A549 (cell line): ENCODE measurements at regions not wholly inside any gene's neighbourhood (a gene's known extent, or its start where the extent isn't known, plus 50 kb on each side); places are given as distances from the start of the nearest gene placed in this dataset.

Experiments
- ATAC-seq, 2 experiments: fragments of 200-7000 bp in 1 of 2; fragments of >200 bp in 1 of 2; cut with Nextera tagmentation in 1 of 2; cut with Tn5 transposase in 1 of 2; 3 replicates each; pipeline versions ENCODE4 v1.8.0 to v1.9.1; 2018 to 2020; ENCODE audit warnings: mild to moderate bottlenecking in 1 of 2, moderate library complexity in 1 of 2
- CTCF ChIA-PET: fragments of 300-600 bp; sonication (Branson Sonifier 250); formaldehyde crosslinking; extraction: SDS; loops from one replicate; lab custom pipeline; 2021; ENCODE audit warnings: antibody characterized with exemption, inconsistent platforms; lab: Yijun Ruan, JAX
- POLR2A ChIA-PET: fragments of 350-600 bp; formaldehyde crosslinking; extraction: SDS; loops from one replicate; lab custom pipeline; 2021; ENCODE audit warnings: antibody characterized with exemption, inconsistent platforms; lab: Yijun Ruan, JAX
- DNase-seq, 2 experiments: peaks; one replicate each; pipeline versions ENCODE4 v3.0.0 to v3.0.0-alpha.2; 2011 to 2016; ENCODE audit warnings: low read depth in 1 of 2, low spot score in 1 of 2
- FAIRE-seq: peaks from 2 replicates; lab custom pipeline; 2011; peaks lifted over from hg19 to GRCh38; lab: Jason Lieb, UNC
- H3K27ac ChIP-seq, 2 experiments: fragments of >200 bp; sonication (Bioruptor Twin); formaldehyde crosslinking; 3 replicates each; pipeline ENCODE4 v1.5.1; 2016 to 2017
- H3K4me1 ChIP-seq: fragments of >200 bp; sonication (Bioruptor Twin); formaldehyde crosslinking; 3 replicates; pipeline ENCODE4 v1.6.1; 2016
- H3K4me2 ChIP-seq: fragments of >200 bp; sonication (Bioruptor Twin); formaldehyde crosslinking; 3 replicates; pipeline ENCODE4 v1.6.1; 2016
- H3K4me3 ChIP-seq: fragments of >200 bp; sonication (Bioruptor Twin); formaldehyde crosslinking; 3 replicates; pipeline ENCODE4 v1.5.1; 2016
- H3K9me3 ChIP-seq: fragments of >200 bp; sonication (Bioruptor Twin); formaldehyde crosslinking; 3 replicates; pipeline ENCODE4 v1.6.1; 2016
- BHLHE40 ChIP-seq: IDR thresholded peaks from 2 replicates; pipeline ENCODE4 v1.6.1; 2012; ENCODE audit warnings: low read depth, low read length, inconsistent platforms
- CBX2 ChIP-seq: fragments of 200-600 bp; sonication (generic); IDR thresholded peaks from 2 replicates; pipeline ENCODE4 v1.6.1; 2016; ENCODE audit warnings: low read depth, mild to moderate bottlenecking, borderline replicate concordance
- CEBPB ChIP-seq, 2 experiments: fragments of >200 bp in 1 of 2; sonication (Bioruptor Twin) in 1 of 2; formaldehyde crosslinking in 1 of 2; IDR thresholded peaks; 2 replicates each; pipeline ENCODE4 v1.6.1; 2012 to 2016
- CHD4 ChIP-seq: fragments of 200-600 bp; sonication (generic); IDR thresholded peaks from 2 replicates; pipeline ENCODE4 v1.6.1; 2016; ENCODE audit warnings: antibody characterized with exemption, mild to moderate bottlenecking, borderline replicate concordance
- ESRRA ChIP-seq: fragments of 150-350 bp; IDR thresholded peaks from 2 replicates; pipeline ENCODE4 v1.6.1; 2014; ENCODE audit warnings: mild to moderate bottlenecking, low read length, borderline replicate concordance
- HDAC2 ChIP-seq: fragments of 200-600 bp; sonication (generic); IDR thresholded peaks from 2 replicates; pipeline ENCODE4 v1.6.1; 2016
- HEYL ChIP-seq: fragments of 250-450 bp; sonication (Bioruptor Pico); IDR thresholded peaks from 2 replicates; pipeline ENCODE4 v1.8.0; 2021; ENCODE audit warnings: mild to moderate bottlenecking, moderate library complexity
- HOXA7 ChIP-seq: fragments of 250-450 bp; sonication (Bioruptor Pico); IDR thresholded peaks from 2 replicates; pipeline ENCODE4 v1.5.0; 2020; ENCODE audit warnings: mild to moderate bottlenecking, moderate library complexity
- HOXB13 ChIP-seq: fragments of 250-450 bp; sonication (Bioruptor Pico); IDR thresholded peaks from 2 replicates; pipeline ENCODE4 v1.5.0; 2020; ENCODE audit warnings: low read depth, mild to moderate bottlenecking, moderate library complexity
- HOXB5 ChIP-seq: fragments of 250-450 bp; sonication (Bioruptor Pico); IDR thresholded peaks from 2 replicates; pipeline ENCODE4 v1.5.0; 2020; ENCODE audit warnings: mild to moderate bottlenecking, moderate library complexity
- JUN ChIP-seq, 2 experiments: fragments of >200 bp; sonication (Bioruptor Twin); formaldehyde crosslinking; IDR thresholded peaks; 2 replicates in 1 of 2; 3 replicates in 1 of 2; pipeline ENCODE4 v1.6.1; 2016 to 2017
- KDM5A ChIP-seq: fragments of 200-600 bp; sonication (generic); IDR thresholded peaks from 2 replicates; pipeline ENCODE4 v1.6.1; 2016; ENCODE audit warnings: antibody characterized with exemption, mild to moderate bottlenecking
- NFE2L2 ChIP-seq: fragments of 150-350 bp; conservative IDR thresholded peaks from 2 replicates; pipeline ENCODE4 v1.6.1; 2014; ENCODE audit warnings: low read length
- NPAS2 ChIP-seq: fragments of 250-450 bp; sonication (Bioruptor Pico); IDR thresholded peaks from 2 replicates; pipeline ENCODE4 v1.8.0; 2022; ENCODE audit warnings: mild to moderate bottlenecking, moderate library complexity, borderline replicate concordance
- POLR2A ChIP-seq: IDR thresholded peaks from 2 replicates; pipeline ENCODE4 v1.6.1; 2012; ENCODE audit warnings: mild to moderate bottlenecking, low read length
- POLR2AphosphoS2 ChIP-seq: conservative IDR thresholded peaks from 2 replicates; pipeline ENCODE4 v1.6.1; 2012; ENCODE audit warnings: low read length, improper control_type of control experiment, inconsistent platforms
- RAD21 ChIP-seq, 2 experiments: fragments of >200 bp in 1 of 2; sonication (Bioruptor Twin) in 1 of 2; formaldehyde crosslinking in 1 of 2; IDR thresholded peaks in 1 of 2; conservative IDR thresholded peaks in 1 of 2; 2 replicates in 1 of 2; 3 replicates in 1 of 2; pipeline ENCODE4 v1.6.1; 2012 to 2018; ENCODE audit warnings: inconsistent platforms in 1 of 2
- RCOR1 ChIP-seq: fragments of 150-350 bp; IDR thresholded peaks from 2 replicates; pipeline ENCODE4 v1.6.1; 2014; ENCODE audit warnings: antibody characterized with exemption, low read length, low read depth
- SMC3 ChIP-seq: fragments of >200 bp; sonication (Bioruptor Twin); formaldehyde crosslinking; IDR thresholded peaks from 3 replicates; pipeline ENCODE4 v1.6.1; 2018; ENCODE audit warnings: inconsistent platforms
- TFCP2L1 ChIP-seq: fragments of 250-450 bp; sonication (Bioruptor Pico); IDR thresholded peaks from 2 replicates; pipeline ENCODE4 v1.5.0; 2021; ENCODE audit warnings: mild to moderate bottlenecking
- ZFP36 ChIP-seq: fragments of 450-650 bp; IDR thresholded peaks from 2 replicates; pipeline ENCODE4 v1.6.1; 2014; ENCODE audit warnings: borderline replicate concordance; ENCODE audit not compliant: partially characterized antibody
- ZNF302 ChIP-seq: fragments of 250-450 bp; sonication (Bioruptor Pico); IDR thresholded peaks from 2 replicates; pipeline ENCODE4 v1.9.0; 2021; ENCODE audit warnings: inconsistent platforms, mild to moderate bottlenecking, moderate library complexity
- ZSCAN20 ChIP-seq: fragments of 250-450 bp; sonication (Bioruptor Pico); IDR thresholded peaks from 2 replicates; pipeline ENCODE4 v1.8.0; 2022; ENCODE audit warnings: mild to moderate bottlenecking, moderate library complexity
- WGBS: methylation state at CpG from one replicate; pipeline ENCODE4 v1.1.6; 2017; ENCODE audit errors: missing lambda C conversion rate; 5-methylcytosine and 5-hydroxymethylcytosine counted together
- TF ChIP-seq, protein P1 (sequence below): fragments of >200 bp; sonication (Bioruptor Twin); formaldehyde crosslinking; IDR thresholded peaks from 3 replicates; pipeline ENCODE4 v1.5.1; 2016
- TF ChIP-seq, protein P2 (sequence below): fragments of 150-350 bp; IDR thresholded peaks from 2 replicates; pipeline ENCODE4 v1.6.1; 2014; ENCODE audit warnings: low read depth, mild to moderate bottlenecking, low read length
- TF ChIP-seq, protein P3 (sequence below): IDR thresholded peaks from 2 replicates; pipeline ENCODE4 v1.6.1; 2012
- TF ChIP-seq, protein P4 (sequence below): fragments of >200 bp; sonication (Bioruptor Twin); formaldehyde crosslinking; IDR thresholded peaks from 3 replicates; pipeline ENCODE4 v1.6.1; 2016

DNA sequence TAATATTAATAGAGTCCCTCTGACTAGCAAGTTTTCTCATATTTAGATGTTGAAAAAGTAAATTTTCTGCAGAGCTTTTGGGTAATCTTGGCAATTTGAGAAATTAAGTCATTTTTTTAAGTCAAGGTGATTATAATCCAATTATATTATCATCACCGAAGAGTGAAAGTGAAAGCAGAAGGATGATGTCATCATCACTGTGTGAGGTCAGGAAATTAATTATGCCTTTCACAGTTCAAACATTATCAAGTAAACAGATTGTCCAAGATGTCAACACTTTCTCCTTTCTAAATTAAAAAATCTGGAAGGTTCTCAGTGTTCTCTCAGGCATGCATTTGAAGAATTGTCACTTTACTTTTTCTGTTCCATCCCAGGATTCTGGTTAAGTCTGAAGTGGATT, 296.0 kb downstream of the TBX15 start:
- H3K4me3 ChIP-seq: no peak overlapping the region
- no peak for FAIRE-seq
- no peak for TF ChIP-seq ZNF302
- no peak for TF ChIP-seq TFCP2L1 (CRISPR knock-in tag)
- TF ChIP-seq, protein P1, sequence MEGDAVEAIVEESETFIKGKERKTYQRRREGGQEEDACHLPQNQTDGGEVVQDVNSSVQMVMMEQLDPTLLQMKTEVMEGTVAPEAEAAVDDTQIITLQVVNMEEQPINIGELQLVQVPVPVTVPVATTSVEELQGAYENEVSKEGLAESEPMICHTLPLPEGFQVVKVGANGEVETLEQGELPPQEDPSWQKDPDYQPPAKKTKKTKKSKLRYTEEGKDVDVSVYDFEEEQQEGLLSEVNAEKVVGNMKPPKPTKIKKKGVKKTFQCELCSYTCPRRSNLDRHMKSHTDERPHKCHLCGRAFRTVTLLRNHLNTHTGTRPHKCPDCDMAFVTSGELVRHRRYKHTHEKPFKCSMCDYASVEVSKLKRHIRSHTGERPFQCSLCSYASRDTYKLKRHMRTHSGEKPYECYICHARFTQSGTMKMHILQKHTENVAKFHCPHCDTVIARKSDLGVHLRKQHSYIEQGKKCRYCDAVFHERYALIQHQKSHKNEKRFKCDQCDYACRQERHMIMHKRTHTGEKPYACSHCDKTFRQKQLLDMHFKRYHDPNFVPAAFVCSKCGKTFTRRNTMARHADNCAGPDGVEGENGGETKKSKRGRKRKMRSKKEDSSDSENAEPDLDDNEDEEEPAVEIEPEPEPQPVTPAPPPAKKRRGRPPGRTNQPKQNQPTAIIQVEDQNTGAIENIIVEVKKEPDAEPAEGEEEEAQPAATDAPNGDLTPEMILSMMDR: no peak
- TF ChIP-seq, protein P2, sequence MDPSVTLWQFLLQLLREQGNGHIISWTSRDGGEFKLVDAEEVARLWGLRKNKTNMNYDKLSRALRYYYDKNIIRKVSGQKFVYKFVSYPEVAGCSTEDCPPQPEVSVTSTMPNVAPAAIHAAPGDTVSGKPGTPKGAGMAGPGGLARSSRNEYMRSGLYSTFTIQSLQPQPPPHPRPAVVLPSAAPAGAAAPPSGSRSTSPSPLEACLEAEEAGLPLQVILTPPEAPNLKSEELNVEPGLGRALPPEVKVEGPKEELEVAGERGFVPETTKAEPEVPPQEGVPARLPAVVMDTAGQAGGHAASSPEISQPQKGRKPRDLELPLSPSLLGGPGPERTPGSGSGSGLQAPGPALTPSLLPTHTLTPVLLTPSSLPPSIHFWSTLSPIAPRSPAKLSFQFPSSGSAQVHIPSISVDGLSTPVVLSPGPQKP: no peak
- no peak for TF ChIP-seq KDM5A
- TF ChIP-seq CEBPB (IDR thresholded peaks at IDR 0.05): no peak
- TF ChIP-seq RCOR1: no peak
- no peak for TF ChIP-seq POLR2A
- TF ChIP-seq, protein P3, sequence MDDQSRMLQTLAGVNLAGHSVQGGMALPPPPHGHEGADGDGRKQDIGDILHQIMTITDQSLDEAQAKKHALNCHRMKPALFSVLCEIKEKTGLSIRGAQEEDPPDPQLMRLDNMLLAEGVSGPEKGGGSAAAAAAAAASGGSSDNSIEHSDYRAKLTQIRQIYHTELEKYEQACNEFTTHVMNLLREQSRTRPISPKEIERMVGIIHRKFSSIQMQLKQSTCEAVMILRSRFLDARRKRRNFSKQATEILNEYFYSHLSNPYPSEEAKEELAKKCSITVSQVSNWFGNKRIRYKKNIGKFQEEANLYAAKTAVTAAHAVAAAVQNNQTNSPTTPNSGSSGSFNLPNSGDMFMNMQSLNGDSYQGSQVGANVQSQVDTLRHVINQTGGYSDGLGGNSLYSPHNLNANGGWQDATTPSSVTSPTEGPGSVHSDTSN: no peak
- no peak for TF ChIP-seq HDAC2
- TF ChIP-seq BHLHE40: no peak
- TF ChIP-seq HOXB5: no peak
- TF ChIP-seq ZSCAN20 (CRISPR knock-in tag): no peak
- no peak for TF ChIP-seq HOXA7
- TF ChIP-seq CBX2: no peak
- no peak for TF ChIP-seq RAD21 (conservative IDR thresholded peaks at IDR 0.05 in 1 of 2, IDR thresholded peaks at IDR 0.05 in 1 of 2)
- TF ChIP-seq JUN (IDR thresholded peaks at IDR 0.05): no peak
- TF ChIP-seq, protein P4, sequence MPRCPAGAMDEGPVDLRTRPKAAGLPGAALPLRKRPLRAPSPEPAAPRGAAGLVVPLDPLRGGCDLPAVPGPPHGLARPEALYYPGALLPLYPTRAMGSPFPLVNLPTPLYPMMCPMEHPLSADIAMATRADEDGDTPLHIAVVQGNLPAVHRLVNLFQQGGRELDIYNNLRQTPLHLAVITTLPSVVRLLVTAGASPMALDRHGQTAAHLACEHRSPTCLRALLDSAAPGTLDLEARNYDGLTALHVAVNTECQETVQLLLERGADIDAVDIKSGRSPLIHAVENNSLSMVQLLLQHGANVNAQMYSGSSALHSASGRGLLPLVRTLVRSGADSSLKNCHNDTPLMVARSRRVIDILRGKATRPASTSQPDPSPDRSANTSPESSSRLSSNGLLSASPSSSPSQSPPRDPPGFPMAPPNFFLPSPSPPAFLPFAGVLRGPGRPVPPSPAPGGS: no peak
- ChIA-PET POLR2A (no interaction called here), CTCF (no interaction called here)
- 6% methylated on average over 1 of the region's 1 CpG for WGBS
- no peak overlapping the region for H3K27ac ChIP-seq
- no peak for ATAC-seq
- peak overlapping the region; percentile 30; the same call in 1 of the 3 replicates for H3K4me2 ChIP-seq
- no peaks in the 10 kb centered on the region for H3K4me1 ChIP-seq
- H3K9me3 ChIP-seq: no peaks in the 10 kb centered on the region
- DNase-seq: no peak

DNA sequence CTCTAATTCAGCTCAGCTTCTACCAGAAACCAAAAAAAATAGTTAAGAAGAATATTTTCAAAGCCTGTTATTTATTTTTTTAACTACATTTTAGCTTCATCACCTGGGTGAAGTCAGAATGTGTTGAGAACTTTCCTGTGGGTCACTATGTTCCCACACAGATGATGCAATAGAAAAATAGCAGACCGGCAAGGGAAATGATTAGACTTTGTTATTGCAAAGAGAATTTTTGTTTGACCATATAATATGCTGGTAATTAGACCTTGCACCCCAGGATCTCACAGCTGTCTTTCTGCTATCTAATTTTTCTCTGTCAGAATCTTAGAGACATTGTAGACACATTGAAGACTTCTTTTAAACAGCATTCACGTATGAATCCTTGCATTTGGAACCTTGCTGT, 299.3 kb downstream of the TBX15 start:
- ChIA-PET POLR2A (no interaction called here), CTCF (no interaction called here)
- Histone ChIP-seq H3K4me2 (no peak overlapping the region), H3K9me3 (no peaks in the 10 kb centered on the region), H3K4me1 (no peaks in the 10 kb centered on the region), H3K27ac (no peak overlapping the region), H3K4me3 (no peak overlapping the region)
- DNase-seq (no peak), FAIRE-seq (no peak), ATAC-seq (no peak)
- 4% methylated on average over 2 of the region's 2 CpGs for WGBS
- no peak for TF ChIP-seq HOXB13 (CRISPR knock-in tag)
- TF ChIP-seq HEYL (CRISPR knock-in tag): no peak
- no peak for TF ChIP-seq POLR2AphosphoS2
- TF ChIP-seq ESRRA: no peak
- TF ChIP-seq KDM5A: no peak
- TF ChIP-seq SMC3: no peak
- TF ChIP-seq ZNF302: no peak
- no peak for TF ChIP-seq TFCP2L1 (CRISPR knock-in tag)
- no peak for TF ChIP-seq ZFP36
- no peak for TF ChIP-seq CHD4
- TF ChIP-seq NFE2L2: no peak
- no peak for TF ChIP-seq RAD21 (conservative IDR thresholded peaks at IDR 0.05 in 1 of 2, IDR thresholded peaks at IDR 0.05 in 1 of 2)
- no peak for TF ChIP-seq NPAS2 (CRISPR knock-in tag)
